GM23338 (cell line): ENCODE measurements at regions not wholly inside any gene's neighbourhood (a gene's known extent, or its start where the extent isn't known, plus 50 kb on each side); places are given as distances from the start of the nearest gene placed in this dataset.

ENCODE experiments used
- CREB1 ChIP-seq: fragments of 250-450 bp; sonication (Bioruptor Pico); IDR thresholded peaks from 2 replicates; pipeline ENCODE4 v1.5.0; 2020; ENCODE audit warnings: low read depth, mild to moderate bottlenecking, moderate library complexity
- EZH2 ChIP-seq: fragments of 200-600 bp; sonication (generic); IDR thresholded peaks from one replicate; pipeline ENCODE4 v1.8.0; 2017; ENCODE audit warnings: antibody characterized with exemption, mild to moderate bottlenecking, low read depth; ENCODE audit not compliant: unreplicated experiment
- EZH2phosphoT487 ChIP-seq: fragments of 200-600 bp; sonication (generic); IDR thresholded peaks from one replicate; pipeline ENCODE4 v1.8.1; 2018; ENCODE audit warnings: antibody characterized with exemption; ENCODE audit not compliant: unreplicated experiment
- JUNB ChIP-seq: IDR thresholded peaks from one replicate; pipeline ENCODE4 v1.6.1; 2016; ENCODE audit warnings: antibody characterized with exemption; ENCODE audit not compliant: unreplicated experiment
- POLR2AphosphoS5 ChIP-seq: IDR thresholded peaks from 2 replicates; pipeline ENCODE4 v1.6.1; 2016; ENCODE audit warnings: antibody characterized with exemption, low read depth
- TF ChIP-seq, protein P1 (sequence below), 2 experiments: fragments of 200-600 bp in 1 of 2; sonication (generic) in 1 of 2; conservative IDR thresholded peaks; 2 replicates each; pipeline versions ENCODE4 v1.5.1 to v1.6.1; 2016 to 2017; ENCODE audit warnings: antibody characterized with exemption in 2 of 2, low read depth in 2 of 2, mild to moderate bottlenecking in 2 of 2, moderate library complexity in 1 of 2
- TF ChIP-seq, protein P2 (sequence below): IDR thresholded peaks from one replicate; pipeline ENCODE4 v1.6.1; 2018; ENCODE audit warnings: antibody characterized with exemption; ENCODE audit not compliant: unreplicated experiment
- TF ChIP-seq, protein P3 (sequence below): IDR thresholded peaks from 2 replicates; pipeline ENCODE4 v1.6.1; 2016; ENCODE audit warnings: antibody characterized with exemption

DNA sequence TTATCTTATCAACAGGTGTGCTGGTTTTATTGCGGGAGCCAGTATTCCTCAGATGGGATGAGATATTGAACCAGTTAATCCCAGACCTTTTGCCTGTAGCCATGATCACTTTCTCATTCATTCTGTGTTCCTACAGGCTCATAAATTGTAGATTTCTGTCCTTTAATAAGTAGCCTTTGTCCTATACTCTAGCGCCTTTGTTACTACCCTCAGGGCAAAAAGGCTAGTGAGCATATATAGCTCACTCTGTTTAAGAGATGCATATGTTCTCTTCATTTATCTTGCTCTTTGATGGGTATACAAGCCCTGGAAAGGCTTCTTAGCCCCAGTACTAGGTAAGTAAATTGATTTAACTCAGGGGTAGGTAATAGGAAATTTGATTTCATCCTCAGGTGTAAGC, 95.1 kb downstream of the OXSM start:
- TF ChIP-seq, protein P1, sequence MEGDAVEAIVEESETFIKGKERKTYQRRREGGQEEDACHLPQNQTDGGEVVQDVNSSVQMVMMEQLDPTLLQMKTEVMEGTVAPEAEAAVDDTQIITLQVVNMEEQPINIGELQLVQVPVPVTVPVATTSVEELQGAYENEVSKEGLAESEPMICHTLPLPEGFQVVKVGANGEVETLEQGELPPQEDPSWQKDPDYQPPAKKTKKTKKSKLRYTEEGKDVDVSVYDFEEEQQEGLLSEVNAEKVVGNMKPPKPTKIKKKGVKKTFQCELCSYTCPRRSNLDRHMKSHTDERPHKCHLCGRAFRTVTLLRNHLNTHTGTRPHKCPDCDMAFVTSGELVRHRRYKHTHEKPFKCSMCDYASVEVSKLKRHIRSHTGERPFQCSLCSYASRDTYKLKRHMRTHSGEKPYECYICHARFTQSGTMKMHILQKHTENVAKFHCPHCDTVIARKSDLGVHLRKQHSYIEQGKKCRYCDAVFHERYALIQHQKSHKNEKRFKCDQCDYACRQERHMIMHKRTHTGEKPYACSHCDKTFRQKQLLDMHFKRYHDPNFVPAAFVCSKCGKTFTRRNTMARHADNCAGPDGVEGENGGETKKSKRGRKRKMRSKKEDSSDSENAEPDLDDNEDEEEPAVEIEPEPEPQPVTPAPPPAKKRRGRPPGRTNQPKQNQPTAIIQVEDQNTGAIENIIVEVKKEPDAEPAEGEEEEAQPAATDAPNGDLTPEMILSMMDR (conservative IDR thresholded peaks at IDR 0.05; ENCODE audit: low read depth in 2 of 2) = no peak
- no peak for TF ChIP-seq EZH2
- no peak for TF ChIP-seq EZH2phosphoT487
- TF ChIP-seq JUNB = no peak
- TF ChIP-seq, protein P2, sequence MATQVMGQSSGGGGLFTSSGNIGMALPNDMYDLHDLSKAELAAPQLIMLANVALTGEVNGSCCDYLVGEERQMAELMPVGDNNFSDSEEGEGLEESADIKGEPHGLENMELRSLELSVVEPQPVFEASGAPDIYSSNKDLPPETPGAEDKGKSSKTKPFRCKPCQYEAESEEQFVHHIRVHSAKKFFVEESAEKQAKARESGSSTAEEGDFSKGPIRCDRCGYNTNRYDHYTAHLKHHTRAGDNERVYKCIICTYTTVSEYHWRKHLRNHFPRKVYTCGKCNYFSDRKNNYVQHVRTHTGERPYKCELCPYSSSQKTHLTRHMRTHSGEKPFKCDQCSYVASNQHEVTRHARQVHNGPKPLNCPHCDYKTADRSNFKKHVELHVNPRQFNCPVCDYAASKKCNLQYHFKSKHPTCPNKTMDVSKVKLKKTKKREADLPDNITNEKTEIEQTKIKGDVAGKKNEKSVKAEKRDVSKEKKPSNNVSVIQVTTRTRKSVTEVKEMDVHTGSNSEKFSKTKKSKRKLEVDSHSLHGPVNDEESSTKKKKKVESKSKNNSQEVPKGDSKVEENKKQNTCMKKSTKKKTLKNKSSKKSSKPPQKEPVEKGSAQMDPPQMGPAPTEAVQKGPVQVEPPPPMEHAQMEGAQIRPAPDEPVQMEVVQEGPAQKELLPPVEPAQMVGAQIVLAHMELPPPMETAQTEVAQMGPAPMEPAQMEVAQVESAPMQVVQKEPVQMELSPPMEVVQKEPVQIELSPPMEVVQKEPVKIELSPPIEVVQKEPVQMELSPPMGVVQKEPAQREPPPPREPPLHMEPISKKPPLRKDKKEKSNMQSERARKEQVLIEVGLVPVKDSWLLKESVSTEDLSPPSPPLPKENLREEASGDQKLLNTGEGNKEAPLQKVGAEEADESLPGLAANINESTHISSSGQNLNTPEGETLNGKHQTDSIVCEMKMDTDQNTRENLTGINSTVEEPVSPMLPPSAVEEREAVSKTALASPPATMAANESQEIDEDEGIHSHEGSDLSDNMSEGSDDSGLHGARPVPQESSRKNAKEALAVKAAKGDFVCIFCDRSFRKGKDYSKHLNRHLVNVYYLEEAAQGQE = no peak
- TF ChIP-seq, protein P3, sequence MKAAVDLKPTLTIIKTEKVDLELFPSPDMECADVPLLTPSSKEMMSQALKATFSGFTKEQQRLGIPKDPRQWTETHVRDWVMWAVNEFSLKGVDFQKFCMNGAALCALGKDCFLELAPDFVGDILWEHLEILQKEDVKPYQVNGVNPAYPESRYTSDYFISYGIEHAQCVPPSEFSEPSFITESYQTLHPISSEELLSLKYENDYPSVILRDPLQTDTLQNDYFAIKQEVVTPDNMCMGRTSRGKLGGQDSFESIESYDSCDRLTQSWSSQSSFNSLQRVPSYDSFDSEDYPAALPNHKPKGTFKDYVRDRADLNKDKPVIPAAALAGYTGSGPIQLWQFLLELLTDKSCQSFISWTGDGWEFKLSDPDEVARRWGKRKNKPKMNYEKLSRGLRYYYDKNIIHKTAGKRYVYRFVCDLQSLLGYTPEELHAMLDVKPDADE = no peak
- TF ChIP-seq POLR2AphosphoS5 = no peak
- no peak for TF ChIP-seq CREB1 (CRISPR knock-in tag)
